GM21825 (cell line): ENCODE measurements at regions not wholly inside any gene's neighbourhood (a gene's known extent, or its start where the extent isn't known, plus 50 kb on each side); places are given as distances from the start of the nearest gene placed in this dataset.
"Not testable (repeated sequence)": the region's sequence is repeated elsewhere in the genome, so short reads cannot be mapped to it uniquely, and the experiment has no call there.

ENCODE experiments used
- ATAC-seq: cut with Tn5 transposase; IDR thresholded peaks from one replicate; pipeline ENCODE4 v1.9.1; 2021; ENCODE audit warnings: mild to moderate bottlenecking, moderate library complexity; ENCODE audit not compliant: unreplicated experiment

- ATAC-seq = no peak
These were observed 286.2 kb upstream of the FOXF1 start for GRCh38 chr16:86224126-86224525.

DNA sequence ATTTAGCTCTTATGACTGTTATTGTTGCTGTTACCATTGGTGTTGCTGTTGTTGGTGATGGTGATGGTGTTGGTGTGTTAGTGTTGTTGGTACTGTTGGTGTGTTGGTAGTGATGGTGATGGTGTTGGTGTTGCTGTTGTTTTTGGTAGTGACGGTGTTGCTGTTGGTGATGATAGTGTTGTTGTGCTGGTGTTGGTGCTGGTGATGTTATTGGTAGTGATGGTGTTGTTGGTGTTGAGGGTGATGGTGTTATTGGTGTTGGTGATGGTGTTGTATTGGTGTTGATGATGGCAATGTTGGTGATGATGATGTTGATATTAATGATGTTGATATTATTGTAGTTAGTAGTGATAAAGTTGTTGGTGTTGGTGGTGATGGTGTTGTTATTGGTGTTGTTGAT, 285.7 kb upstream of the FOXF1 start:
- ATAC-seq = no peak

GRCh38 chr16:86225905-86226371, 284.4 kb upstream of the FOXF1 start:
- no peak for ATAC-seq

- ATAC-seq = no peak
These were observed 283.3 kb upstream of the FOXF1 start for GRCh38 chr16:86227041-86227440.

- no peak for ATAC-seq
These were observed 282.5 kb upstream of the FOXF1 start for GRCh38 chr16:86227801-86228200.

- no peak for ATAC-seq
These were observed 281.6 kb upstream of the FOXF1 start for GRCh38 chr16:86228713-86229112.

DNA sequence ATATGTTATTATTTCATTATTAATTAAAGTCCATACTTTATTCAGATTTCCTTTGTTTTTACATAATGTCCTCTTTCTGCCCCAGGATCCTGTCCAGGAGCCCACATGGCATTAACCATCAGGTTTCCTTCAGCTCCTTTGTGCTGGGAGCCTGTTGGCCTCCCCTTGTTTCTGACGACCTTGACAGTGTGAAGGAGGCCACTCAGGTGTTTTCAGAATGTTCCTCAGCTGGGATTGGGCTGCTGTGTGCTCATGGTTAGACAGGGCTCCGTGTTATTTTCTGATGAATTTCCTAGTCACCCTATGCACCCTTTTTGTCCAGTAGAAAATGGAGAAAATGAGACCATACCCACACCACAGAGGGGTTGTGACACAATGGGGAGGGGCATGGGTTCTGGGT, 281.0 kb upstream of the FOXF1 start:
- ATAC-seq = no peak

DNA sequence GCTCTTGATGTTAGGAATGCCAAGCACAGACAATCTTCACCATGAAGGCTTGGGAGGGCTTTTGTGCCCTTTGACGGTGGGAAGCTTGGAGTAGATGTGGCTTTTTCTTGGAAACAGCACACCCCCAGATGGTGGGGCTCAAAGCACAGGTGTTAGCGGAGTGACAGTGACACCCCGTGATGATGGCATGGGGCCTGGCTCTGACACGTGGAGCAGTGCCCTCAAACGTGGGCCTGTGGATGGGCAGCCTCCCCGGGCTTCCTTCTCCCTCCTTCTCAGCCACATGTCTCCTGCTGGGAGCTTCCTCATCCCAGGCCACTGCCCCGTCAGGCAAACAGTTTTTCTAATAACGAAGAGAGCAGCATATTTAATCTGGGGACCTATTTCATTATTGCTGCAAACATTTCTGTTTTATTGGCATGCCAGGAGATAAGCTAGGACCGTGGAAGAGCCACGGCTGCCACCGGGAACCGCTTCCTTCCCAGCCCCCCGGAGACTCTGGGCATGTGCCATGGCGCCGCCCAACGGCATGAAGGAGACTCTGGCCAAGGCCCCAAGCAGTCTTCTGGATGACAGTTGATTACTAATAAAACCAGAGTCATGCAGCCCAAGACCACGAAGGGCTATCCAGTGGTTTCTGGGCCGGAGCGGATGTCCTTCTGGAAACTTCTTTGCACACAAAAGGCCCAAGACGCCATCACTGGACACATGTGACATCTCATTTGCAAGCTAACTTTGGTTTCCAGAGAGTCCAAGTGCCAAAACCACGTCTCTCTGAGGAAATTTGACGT, 280.3 kb upstream of the FOXF1 start:
- ATAC-seq = no peak

GRCh38 chr16:86231321-86231995, 278.9 kb upstream of the FOXF1 start:
- ATAC-seq = no peak

GRCh38 chr16:86231996-86232350, 278.4 kb upstream of the FOXF1 start:
- no peak for ATAC-seq

GRCh38 chr16:86232496-86232895, 277.8 kb upstream of the FOXF1 start:
- ATAC-seq = no peak

GRCh38 chr16:86233506-86233905, 276.8 kb upstream of the FOXF1 start:
- ATAC-seq = not testable (repeated sequence)

- no peak for ATAC-seq
These were observed 270.9 kb upstream of the FOXF1 start for GRCh38 chr16:86239381-86239780.

GRCh38 chr16:86240716-86241363, 269.5 kb upstream of the FOXF1 start:
- no peak for ATAC-seq

DNA sequence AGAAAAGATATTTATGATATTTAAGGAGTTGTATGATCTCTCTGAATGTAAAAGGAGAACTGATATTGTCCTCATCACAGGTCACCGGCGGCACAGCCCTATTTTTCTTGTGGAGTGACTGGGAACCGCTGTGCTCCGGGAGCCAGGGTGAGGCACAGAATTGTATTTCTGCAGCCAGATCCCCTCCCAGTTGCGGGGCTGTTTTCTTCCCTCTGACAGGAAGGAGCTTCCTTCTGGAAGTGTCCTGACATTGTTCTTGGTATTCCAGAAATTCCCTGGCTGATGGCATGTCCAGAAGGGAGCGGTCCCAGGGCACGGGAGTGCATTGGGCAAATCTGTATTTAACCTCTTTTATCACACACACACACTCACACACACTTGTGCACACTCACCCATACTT, 268.6 kb upstream of the FOXF1 start:
- no peak for ATAC-seq

DNA sequence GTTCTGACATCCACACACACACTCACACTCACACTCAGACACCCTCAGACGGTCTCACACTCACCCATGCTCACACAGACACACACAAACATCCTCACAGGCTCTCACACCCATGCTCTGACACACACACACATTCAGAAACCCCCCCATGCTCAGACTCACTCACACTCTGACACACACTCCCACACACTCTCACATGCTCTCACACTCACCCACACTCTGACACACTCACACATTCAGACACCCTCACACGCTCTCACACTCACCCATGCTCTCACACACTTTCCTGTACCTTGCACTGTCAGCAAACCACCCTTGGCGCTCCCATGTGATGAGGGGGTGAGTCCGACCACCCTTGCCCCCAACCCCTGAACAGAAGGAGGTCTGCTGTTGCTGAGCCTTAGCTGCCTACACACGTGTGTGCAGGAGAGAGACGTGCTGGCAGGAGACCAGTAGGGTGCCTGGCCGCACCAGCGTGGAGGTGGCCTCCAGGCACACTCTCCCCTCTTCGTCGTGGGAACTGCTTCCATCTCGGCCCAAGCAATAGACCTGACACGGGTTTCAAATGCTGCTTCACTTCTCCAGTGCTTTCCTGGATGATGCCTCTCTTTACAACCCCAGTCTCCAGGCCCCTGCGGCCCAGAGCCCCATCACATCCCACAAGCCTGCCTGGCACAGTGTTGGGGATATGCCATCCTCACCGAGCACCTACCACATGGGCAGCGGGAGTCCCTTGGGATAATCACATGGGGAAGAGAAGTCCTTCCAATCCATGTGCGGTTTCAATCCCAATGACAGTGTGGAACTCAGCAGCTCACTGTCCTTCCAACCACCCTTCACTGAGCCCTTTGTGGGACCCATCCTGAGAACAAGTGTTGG, 267.8 kb upstream of the FOXF1 start:
- no peak for ATAC-seq

GRCh38 chr16:86243123-86243473, 267.2 kb upstream of the FOXF1 start:
- no peak for ATAC-seq

- ATAC-seq = no peak
These were observed 266.7 kb upstream of the FOXF1 start for GRCh38 chr16:86243571-86244154.

DNA sequence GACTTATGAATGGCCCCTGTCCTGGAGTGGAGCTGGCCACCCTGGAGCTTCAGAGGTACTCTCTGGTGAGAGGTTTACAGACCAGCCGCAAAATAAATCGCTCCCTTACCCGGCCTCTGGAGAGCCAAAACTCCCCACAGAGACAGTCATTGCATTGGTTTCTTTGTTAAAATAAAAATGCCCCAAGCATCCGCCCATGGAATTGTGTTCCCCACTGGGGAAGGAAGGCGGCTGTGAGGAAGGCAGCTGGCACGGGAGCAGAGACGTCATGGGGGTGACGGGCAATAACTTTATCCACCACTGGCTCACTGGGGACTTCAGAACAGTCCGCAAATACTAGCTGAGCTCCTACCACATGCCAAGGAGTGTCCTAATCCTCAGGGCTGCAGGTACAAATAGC, 266.2 kb upstream of the FOXF1 start:
- no peak for ATAC-seq

GRCh38 chr16:86244936-86245335, 265.4 kb upstream of the FOXF1 start:
- no peak for ATAC-seq

DNA sequence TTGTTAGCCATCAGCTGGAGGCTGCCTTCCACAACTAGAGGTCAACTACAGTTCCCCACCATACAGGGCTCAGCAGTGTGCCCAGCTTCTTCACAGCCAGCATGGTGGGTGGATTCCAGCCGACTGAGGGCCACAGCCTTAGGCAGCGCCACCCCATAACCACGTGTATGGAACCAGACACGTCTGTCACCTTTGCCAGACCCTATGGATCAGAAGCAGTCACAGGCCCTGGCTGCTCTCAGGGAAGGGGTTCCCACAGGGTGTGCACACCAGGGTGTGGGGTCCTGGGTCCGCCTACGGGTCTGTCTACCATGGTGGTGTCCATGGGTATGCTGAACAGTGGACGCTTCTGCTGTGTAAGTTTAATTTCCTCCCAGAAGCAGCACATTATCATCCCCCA, 265.0 kb upstream of the FOXF1 start:
- ATAC-seq = no peak
